ENCODE measurements at regions not wholly inside any gene's neighbourhood (a gene's known extent, or its start where the extent isn't known, plus 50 kb on each side); places are given as distances from the start of the nearest gene placed in this dataset.
A peak's percentile ranks its signal among the peaks of the same experiment; 100 is the strongest.

GRCh38 chr11:86193297-86194095 is 51.1 kb upstream of the EED start:
- DNase-seq = peak; percentile 55

GRCh38 chr11:86192519-86193257 is 51.9 kb upstream of the EED start:
- peak; percentile 72 for DNase-seq

- no peak for DNase-seq
Observed at GRCh38 chr11:86191874-86192273, 52.7 kb upstream of the EED start.

- DNase-seq = no peak
Observed at GRCh38 chr11:86187027-86187426, 57.5 kb upstream of the EED start.

- DNase-seq = no peak
Observed at GRCh38 chr11:86186386-86186785, 58.2 kb upstream of the EED start.

- no peak for DNase-seq
Observed at GRCh38 chr11:86185381-86185750, 59.2 kb upstream of the EED start.

- no peak for DNase-seq
Observed at GRCh38 chr11:86184728-86185380, 59.7 kb upstream of the EED start.

GRCh38 chr11:86183694-86184093 is 60.9 kb upstream of the EED start:
- DNase-seq = no peak

GRCh38 chr11:86182976-86183584 is 61.5 kb upstream of the EED start:
- DNase-seq = no peak

- DNase-seq = no peak
Observed at GRCh38 chr11:86181379-86181778, 63.2 kb upstream of the EED start.

GRCh38 chr11:86180851-86181250 is 63.7 kb upstream of the EED start:
- DNase-seq = no peak

GRCh38 chr11:86180423-86180822 is 64.1 kb upstream of the EED start:
- no peak for DNase-seq

GRCh38 chr11:86179646-86180064 is 64.9 kb upstream of the EED start:
- no peak for DNase-seq

- DNase-seq = no peak
Observed at GRCh38 chr11:86177302-86177701, 67.3 kb upstream of the EED start.

GRCh38 chr11:86176165-86176884 is 68.2 kb upstream of the EED start:
- no peak for DNase-seq

- no peak for DNase-seq
Observed at GRCh38 chr11:86175626-86176025, 68.9 kb upstream of the EED start.

GRCh38 chr11:86175191-86175590 is 69.4 kb upstream of the EED start:
- no peak for DNase-seq

GRCh38 chr11:86174101-86175046 is 70.2 kb upstream of the EED start:
- DNase-seq = no peak

GRCh38 chr11:86172894-86173293 is 71.7 kb upstream of the EED start:
- DNase-seq = no peak

- DNase-seq = no peak
Observed at GRCh38 chr11:86171627-86172026, 72.9 kb upstream of the EED start.

- no peak for DNase-seq
Observed at GRCh38 chr11:86167499-86168164, 76.9 kb upstream of the EED start.
